Stimulated activated CD4-positive, alpha-beta T cell treated with anti-CD3 and anti-CD28 coated beads, Interleukin-1b, Interleukin-23, amount 100 ng/mL, for 4 hours (primary cell): ENCODE measurements at regions not wholly inside any gene's neighbourhood (a gene's known extent, or its start where the extent isn't known, plus 50 kb on each side); places are given as distances from the start of the nearest gene placed in this dataset.
A peak's percentile ranks its signal among the peaks of the same experiment; 100 is the strongest.

Source experiments
- DNase-seq, 2 donors: peaks; one replicate each; pipeline ENCODE4 v3.0.0-alpha.2; 2020; ENCODE audit warnings: low read depth in 2 of 2

DNA sequence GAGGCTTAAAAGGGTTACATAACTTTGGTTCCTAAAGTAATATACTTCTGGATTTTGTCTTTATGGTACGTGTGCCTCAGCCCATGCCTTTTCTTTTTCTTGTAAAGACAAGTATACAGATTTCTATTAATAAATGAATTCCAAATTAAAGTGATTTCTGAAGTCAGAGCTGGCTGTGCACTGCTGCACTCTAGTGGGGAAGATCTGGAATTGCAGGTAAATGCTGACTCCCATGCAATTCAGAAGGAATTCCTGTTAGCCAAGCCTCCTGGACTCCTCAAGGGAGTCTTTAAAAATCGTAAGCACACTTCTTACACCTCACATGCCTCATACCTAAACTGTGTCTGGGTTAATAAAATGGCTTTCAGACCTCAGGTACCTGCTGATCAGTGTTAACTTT, 118.4 kb upstream of the SLC7A1 start:
- DNase-seq: no peak

DNA sequence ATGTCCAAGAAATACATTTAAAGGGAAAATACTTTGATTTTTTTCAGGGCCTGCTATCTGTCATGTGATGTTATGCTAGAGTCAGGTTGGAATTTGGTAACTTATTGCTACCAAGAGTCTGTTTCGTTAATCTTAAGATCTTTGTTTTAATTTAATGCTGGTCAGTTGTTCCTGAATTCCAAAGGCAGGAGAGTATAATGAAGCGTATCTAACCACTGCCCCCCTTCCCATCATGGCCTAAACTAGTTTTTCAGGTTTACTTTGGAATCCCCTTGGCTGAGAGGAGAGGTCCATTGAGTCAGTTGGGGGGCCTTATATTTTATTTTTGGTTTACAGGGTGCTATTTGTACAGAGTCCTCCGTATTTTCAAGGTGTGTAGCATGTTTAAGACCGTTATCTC, 116.3 kb upstream of the SLC7A1 start:
- DNase-seq: no peak

DNA sequence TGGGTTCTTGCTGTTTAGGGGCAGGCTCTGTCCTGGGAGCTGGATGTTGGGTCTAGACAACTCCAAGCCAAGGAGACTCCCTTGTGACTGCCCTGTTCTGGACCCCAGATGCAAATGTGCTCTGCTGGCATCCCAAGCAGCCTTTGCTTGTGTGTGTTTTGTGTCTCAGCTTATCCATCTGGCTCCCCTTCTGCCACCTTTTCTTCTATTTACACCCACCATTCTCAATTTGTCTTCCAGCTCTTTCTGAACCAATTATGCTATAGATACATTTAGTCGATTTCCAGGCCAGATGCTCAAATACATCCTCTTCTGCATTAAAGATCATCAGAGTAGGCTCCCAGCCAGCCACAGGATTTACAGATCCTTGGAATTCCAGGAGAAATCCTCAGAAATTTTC, 115.0 kb upstream of the SLC7A1 start:
- DNase-seq: no peak

DNA sequence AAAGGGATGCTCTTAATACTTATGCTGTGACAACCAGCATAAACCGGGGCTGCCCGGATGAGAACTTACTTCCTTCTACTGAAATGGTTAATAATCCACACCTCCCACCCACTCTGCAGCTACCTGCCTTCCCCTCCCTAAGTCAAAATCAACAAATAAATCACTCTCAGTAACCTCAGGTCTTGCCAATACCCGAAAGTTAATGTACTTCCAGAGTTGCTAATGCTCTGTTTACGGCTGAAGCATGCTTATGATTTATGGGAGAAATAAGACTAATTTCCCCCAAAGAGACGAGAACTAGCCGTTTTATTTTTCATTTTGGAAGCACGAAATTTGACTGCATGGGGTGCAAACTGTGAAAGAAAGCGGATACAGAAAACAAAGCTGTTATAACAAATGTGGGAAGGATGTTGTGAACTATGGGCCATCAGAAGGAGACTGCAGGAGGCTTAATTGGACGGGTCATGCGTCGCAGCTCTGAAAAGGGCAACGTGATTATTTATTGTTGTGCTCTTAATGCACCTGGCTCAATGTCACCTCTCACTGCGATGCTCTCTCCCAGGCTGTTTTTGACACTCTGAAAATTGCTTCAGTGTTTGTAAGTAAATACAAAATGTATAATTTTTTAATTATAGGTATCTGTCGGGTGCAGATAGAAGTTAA, 114.0 kb upstream of the SLC7A1 start:
- no peak for DNase-seq

DNA sequence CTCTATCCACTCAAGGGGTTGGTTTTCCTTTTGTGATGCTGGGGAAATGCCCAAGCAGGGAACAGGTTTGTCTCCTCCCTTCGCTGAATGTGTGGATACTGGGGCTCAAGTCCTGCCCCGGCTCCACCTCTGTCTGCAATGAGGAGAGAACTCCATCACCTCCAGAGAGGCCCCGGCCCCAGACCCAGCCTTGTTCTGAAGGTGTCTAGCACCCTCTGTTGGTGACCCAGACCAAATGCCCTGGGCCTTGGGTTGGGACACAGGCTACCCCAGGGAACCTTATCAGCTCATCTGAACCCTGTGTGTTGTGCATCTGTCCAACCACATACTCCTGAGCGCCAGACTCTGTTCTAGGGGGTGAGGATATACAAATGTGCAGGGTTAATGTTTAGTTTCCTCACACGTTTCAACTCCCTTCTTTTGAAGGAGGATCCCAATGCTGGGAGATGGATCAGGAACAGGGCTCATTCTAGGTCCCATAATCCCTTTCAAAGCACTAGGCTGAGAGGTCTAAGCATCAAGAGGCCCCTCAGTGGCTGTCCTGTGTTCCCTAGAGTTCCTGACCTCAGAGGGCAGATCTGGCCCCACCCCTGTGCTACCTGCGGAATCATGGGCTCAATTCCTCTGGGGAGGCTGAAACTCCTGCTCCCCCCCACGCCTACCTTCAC, 112.5 kb upstream of the SLC7A1 start:
- DNase-seq: peak; percentile 31 to 41

DNA sequence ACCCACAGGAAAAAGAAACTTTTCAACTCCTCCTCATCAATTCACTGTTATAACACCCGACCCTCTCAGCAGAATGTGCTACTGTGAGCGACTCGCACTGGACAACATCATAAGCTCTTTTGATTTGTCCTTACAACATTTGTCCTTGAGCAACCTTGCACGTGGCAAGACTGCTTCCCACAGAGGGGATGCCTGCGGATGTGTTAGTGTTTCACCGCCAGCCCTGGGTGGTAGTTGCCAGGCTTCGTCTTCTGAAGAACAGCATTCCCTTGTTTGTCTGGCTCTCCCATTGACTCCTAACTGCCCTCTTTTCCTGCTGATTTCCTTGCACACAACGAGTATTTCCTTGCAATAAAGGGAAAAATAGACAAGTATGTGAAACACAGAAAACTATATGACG, 111.4 kb upstream of the SLC7A1 start:
- DNase-seq: no peak

DNA sequence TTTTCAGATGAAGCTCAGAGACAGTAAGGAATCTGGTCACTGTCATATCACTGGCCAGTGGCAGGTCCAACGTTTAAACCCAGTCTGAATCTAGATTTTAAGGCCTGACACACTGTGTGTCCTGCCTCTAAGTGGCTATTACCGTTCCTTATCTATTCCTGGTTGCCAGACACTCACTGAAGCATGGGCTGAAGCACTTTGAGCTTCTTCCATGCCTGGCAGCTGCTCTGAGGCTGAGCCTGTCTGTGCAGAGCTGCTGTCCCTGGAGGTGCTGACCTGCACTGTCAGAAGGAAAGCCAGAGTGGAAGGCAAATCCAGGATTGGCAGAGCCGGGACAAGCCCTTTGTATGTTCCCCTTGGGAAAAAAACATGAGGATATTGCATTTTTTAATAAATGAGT, 109.2 kb upstream of the SLC7A1 start:
- no peak for DNase-seq

DNA sequence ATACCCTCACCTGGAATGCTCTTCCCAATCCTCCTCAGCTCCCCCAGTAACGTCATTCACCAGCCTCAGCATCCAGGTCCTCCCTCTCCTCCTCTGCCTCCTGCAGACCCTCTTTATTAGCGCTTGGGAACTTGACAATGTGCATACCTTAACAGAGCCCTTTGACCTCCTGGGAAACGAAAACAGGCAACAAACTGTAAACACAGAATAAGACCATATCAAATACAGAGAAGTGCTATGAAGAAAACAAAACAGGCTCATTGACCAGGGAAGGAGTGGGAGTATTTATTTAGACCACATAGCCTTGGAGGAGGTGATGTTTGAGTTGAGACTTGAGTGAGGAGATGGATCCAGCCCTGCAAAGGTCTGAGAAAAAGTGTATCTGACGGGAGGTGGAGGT, 107.9 kb upstream of the SLC7A1 start:
- no peak for DNase-seq

DNA sequence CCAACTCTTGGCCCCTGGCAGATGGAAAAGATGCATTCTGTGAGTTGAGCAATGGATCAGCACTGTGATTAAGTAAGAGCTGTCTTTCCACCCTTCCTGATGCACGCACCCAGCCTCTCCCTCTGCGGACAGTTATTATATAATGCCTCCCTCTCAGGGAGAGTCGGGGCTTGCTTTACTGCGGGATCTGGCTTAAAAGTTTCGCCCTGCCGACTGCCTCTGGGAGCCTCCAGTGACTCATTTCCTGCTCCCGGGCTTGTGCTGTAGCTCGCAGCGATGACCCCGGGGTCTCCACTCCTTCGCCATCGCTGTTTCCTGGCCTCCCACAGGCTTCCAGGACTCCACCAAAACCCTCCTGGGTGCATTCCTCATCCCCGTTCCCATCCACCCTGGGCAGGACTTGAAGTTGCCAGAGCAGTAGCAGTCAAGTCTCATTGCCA, 107.4 kb upstream of the SLC7A1 start:
- no peak for DNase-seq

DNA sequence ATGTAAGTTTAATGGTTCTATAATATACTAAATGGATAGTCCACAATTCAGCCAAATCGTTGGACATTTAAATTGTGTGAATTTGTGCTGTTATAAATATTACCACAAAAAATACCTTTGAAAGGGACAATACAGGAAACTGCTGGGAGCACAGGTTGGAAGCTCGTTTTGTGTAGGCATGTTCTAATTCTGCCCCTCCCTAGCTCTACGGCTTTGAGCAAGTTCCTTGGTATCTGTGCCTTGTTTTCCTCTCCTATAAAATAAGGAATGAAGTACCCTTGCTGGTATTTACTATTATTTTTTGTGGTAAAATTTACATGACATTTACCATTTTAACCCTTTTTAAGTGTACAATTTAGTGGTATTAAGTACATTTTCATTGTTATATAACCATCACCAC, 102.6 kb upstream of the SLC7A1 start:
- no peak for DNase-seq

DNA sequence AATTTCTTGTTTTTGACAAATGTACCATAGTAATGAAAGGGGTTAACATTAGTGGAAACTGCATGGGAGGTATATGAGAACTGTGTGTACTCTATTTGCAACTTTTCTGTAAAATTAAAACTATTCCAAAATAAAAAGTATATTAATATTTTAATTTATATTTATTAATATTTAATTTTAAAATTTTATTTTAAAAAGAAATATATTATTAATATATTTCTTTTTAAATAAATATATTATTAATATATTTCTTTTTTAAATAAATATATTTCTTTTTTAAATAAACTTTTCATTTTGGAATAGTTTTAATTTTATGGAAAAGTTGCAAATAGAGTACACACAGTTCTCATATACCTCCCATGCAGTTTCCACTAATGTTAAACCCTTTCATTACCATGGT, 101.1 kb upstream of the SLC7A1 start:
- DNase-seq: no peak

DNA sequence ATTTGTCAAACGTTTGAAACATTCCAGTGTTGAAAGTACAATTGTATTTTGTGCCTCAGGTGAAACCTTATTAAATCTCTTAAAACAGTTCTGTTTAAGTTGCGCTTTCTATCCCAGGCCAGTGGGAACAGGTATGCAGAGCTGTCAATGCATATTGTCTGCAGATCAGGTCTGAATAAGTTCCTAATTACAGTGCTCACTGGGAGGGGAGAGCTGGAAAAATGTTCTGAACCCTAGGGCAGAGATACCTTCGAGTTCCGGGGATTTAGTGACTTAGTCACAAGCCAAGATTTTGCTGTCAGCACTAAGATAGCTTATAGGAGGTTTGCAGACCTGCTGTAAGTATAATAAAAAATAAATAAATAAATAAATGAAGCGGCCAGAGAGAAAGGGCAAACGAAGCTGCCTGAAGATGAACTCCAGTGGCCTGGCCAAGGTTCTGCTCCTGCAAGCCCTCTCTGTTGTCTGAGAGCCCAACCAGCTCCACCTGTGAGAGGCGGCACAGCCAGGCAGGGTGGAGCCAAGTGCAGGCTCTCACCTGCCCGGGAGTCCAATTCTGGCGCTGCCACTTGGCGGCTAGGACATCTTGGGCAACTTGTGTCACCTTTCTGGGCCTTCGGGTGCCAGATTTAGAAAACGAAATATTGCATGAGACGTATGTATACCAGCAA, 97.9 kb upstream of the SLC7A1 start:
- no peak for DNase-seq

DNA sequence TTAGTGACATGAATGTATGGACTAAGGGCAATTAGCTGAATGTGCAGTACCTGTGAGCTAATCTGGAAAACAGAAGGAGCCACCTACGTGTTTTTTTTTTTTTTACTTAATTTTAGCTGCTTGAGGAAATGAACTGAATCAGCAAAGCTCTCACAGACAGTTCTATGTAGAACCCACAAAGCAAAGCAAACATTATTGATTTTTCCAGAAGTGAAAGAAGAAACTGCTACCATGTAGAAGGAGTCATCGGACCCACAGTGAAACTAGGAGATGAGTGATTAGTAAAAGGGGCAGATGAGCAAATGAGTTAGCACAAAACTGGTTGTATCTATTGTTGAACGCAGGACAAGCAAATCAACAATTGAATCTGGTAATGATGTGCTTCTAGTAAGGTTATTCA, 94.1 kb upstream of the SLC7A1 start:
- DNase-seq: no peak

DNA sequence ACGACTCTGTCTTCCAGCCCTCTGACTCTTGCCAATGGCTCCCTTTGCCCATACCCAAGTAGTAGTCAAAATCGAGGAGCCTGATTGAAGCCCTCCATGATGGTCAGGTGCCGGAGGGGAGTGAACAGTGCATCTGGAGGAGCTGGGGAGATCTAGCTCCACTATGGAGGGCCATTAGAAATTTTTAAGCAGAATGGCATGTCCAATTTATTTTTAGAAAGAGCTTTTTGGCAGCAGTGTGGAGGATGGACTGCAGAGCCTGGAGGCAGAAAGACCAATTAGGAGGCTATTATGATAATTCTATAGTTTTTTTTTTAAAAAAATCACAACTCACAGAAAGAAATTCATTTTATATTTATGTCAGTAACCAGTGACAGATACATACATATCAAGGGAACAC, 92.7 kb upstream of the SLC7A1 start:
- no peak for DNase-seq

DNA sequence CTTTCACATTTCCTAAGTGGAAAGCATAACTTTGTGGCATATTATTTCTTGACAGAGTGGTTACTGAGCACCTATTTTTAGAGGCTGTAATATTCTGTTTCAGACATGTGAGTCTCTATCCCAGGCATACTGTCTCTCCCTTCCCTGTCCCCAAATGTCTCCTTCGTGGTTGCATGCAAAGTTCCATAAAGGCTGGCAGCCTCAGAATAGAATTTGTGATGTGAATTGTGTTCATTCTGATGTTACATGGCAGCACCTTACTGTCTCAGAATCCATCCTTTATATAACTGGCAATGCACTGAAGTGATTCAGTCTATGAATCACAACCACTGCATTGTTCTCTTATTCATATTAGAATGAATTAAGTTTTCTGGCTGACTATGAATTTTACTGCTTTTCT, 89.0 kb upstream of the SLC7A1 start:
- DNase-seq: no peak

DNA sequence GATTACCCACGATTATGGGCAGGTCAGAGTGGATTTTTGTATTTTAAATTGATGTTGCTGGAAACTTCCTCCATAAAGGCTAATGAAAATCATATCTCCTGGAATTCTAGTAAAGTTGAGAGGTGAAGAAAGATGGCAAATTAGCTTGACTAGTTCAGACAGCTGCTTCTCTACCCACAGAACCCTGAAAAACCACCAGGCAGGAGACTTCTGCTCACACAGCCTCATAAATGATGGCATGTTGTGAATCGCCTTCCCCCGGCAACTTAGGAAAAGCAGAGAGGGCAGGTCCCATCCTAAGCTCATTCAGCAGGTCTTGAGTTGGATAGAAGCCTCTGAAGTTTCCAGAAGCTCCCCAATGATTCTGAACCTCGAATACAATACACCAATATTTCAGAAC, 87.6 kb upstream of the SLC7A1 start:
- DNase-seq: no peak

DNA sequence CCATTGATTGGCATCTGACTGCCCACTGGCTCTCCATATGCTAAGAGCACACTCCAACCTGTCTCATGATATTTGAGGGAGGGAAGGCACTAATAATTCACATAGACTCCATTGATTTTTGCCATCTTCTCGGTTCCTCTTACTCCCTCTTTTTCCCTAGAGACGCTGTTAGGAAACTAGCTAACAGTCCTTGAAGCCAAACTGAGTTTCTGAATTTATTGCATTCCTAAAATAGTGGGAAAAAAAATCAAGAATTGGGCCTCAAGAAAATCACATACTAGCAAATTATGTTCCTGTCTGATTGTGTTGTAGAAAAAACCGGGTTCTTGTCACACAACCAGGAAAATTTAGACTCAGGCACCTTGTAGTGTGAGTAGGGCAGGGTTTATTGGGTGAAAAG, 86.4 kb upstream of the SLC7A1 start:
- DNase-seq: no peak

DNA sequence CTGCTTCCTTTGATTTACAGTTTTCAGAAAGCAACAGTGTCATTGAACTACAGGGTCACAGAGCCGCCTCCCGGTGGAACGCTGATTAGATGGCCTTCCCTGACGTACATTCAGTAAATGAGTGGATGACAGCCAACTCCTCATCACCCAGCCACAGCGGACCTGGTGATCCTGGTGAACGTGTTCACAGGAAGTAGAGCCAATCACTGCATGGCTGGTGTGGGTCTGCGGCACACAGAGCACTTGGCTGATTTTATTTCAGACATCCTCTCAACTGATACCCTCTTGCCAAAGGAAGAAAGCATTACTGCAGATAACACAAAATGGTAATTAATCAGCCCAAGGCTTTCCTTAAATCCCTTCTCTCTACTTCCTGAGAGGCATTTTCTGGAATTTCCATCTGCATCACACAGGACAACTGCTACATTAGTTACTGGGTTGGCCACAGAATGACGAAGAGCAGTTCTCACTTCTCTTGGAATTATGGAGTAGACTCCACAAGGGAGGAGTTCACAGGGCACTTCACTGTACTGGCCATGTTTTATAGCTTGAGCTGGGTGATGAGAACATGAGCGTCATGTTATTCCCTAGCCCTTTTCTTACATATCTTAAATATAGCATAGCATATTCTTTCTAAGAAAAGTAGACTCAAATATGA, 84.0 kb upstream of the SLC7A1 start:
- DNase-seq: no peak

DNA sequence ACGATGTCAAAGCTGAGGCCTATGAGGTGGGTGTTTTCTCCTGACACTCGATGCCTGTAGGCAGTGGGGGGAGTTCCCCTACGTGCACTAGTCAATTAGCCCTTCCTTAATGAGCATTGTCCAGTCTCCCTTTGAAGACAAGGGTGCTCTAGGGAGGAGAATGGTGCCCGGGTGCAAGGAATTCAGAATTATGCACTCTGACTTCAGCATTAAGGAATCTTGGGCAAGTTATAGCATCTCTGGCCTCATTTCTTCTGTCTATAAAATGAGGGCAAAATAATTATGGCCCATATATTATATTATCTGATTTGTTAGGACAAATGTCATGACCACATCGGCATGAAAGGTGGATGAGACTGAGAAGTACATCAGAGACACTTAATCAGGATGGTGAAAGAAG, 82.1 kb upstream of the SLC7A1 start:
- DNase-seq: no peak

DNA sequence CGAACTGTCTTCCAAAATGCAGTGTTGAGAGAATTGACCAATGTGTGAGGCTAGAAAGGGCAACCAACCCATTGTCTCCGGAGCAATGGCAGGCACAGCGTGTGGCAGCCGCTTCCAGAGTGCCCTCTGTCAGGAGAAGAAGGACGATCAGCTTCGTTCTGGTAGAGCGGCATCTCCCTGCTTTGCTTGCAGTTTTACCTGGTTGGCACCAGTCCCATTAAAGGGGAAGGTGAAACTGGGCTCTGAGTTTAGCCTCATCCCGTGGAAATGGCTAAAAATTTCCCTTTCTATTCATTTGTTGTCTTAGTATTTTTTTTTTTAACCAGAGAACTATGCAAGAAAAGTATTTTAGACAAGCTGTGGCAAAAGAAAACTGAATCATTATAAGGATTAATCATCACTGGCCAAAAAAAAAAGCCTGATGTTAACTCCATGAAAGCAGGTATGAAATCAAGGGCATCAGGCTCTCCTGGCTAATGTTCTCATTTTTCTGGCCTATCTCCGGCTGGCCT, 81.5 kb upstream of the SLC7A1 start:
- no peak for DNase-seq

DNA sequence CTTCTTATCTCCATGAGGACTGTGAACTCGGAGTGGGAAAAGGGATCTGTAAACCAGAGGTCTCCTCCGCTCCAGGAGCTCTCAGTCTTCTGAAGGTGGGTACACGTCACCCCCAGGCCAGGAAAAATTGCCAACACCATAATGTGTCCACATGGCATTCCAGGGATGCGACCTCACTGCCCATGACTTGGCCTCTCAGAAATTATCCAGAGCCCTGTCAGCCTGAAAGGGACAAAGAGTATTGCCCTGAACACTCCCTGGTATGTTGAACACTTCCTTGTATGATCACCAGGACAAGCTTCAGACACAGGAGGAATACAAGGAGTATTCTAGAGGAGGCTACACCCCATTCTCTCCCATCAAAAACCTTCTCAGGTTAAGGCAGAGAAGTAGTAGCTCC, 81.0 kb upstream of the SLC7A1 start:
- no peak for DNase-seq

DNA sequence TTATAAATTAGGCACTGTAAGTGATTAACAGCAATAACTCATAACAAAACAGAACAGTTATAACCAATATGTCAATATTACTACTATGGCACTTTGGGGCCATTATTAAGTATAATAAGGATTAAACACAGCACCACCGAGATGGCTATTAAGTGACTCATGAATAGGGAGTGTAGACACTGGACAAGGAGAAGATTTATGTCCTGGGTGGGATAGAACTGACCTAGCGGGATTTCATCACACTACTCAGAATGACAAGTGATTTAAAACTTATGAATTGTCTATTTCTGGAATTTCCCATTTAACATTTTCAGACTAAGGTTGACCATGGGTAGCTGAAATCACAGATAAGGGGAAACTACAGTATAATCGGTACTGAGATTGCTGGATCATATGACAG, 79.0 kb upstream of the SLC7A1 start:
- DNase-seq: no peak

DNA sequence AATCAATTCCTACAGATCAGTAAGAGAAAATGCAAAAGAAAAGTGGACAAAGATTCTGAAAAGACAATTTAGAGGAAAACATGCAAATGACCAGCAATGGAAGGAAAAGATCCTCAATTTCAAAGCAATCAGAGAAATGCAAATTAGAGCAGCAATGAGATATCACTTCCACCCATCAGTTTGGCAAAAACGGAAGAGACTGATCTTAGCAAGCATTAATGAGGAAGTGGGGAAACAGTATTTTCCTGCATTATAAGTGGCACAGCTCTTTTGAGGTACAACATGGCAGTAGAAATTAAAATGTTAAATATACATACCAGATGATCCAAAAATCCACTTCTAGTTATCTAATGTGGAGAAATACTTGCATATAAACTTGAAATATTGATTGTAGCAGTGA, 69.1 kb upstream of the SLC7A1 start:
- DNase-seq: no peak
